Activated CD4-positive, alpha-beta T cell treated with anti-CD3 and anti-CD28 coated beads, Interleukin-10, Interleukin-2, amounts not matched to agents 100 ng/mL and 50 ng/mL, durations not matched to agents 16 hours and 8 hours (primary cell): ENCODE measurements at regions not wholly inside any gene's neighbourhood (a gene's known extent, or its start where the extent isn't known, plus 50 kb on each side); places are given as distances from the start of the nearest gene placed in this dataset.
"Not testable (repeated sequence)": the region's sequence is repeated elsewhere in the genome, so short reads cannot be mapped to it uniquely, and the experiment has no call there.

Source experiments
- DNase-seq: peaks from one replicate; pipeline ENCODE4 v3.0.0-alpha.2; 2020

DNA sequence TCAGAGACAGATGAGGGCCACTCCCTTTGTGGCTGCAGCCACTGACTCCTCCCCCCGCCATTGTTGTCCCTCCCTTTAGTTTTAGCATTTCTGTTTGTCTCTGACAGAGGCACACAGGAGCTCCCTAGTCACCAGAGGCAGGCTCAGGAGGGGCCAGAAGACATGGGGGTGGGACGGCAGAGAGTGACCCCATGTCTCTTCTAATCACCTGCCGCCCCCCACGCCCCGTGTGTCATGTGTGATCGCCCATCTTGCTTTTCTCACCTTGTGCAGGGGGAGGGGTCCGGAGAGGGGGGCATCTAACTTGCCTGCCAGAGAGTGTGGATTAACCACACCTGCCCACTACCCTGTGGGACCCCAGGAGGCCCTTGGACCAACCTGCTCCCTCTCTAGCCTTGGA is 246.7 kb upstream of the TP53TG3C start:
- DNase-seq: not testable (repeated sequence)

DNA sequence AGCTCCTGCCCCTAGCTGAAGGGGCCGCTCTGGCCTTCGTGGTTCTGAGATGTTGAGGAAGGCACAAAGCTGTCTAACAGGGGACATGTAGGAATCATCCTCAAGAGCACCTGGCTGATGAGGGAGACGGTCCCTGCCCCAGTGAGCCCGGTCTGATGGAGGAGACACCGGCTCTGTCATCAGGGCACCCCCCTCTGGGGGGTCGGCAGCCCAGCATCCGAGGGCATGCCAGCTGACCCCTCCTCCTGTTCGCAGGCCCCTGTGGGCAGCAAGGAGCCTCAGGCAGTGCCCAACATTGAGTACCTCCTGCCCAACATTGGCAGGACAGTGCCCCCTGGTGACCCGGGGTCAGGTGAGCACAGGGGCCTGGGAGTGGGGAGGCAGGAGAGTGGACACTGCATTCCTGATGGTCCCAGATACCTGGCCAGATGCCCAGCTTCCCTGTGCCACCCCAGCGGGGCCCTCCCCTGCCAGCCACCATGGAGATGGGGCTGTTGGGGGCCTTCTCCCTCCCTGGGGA is 247.9 kb upstream of the TP53TG3C start:
- DNase-seq: not testable (repeated sequence)

DNA sequence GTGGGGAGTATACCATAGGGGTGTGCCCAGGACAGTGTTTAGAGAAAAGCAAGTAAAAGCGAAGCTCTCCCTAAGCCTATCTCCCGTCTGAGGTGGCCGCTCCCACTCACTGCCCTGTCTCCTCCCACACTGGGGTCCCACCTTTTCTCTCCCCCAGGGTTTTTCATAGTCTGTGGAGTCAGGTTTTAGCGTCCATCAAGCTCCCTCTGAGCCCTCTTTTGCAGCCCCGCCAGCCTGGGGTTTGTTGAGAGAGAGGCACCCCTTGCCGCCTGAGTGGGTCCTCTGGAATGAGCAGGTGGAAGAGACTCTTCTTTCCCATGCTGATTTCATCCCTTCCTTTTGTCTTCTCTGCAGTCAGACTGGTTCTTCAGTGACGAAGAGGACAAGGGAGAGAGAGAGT is 248.7 kb upstream of the TP53TG3C start:
- not testable (repeated sequence) for DNase-seq

DNA sequence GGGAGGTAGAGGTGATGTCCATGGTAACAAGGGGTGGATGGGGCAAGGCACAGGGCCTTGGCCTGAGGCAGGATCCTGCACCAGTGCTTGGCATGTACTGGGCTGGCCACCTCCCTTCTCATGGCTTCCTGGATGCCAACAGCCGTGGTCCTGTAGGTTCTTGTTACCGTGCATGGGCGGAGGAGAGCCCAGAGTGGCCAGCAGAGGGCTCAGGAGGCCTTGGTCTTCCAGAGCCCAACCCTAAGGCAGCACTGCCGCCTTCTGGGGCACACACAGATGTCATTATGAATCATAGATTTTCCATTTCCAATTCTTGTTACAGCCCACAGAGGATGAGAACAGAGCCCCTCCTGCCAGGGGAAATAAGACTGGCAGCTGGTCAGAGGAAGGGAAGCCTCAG is 254.2 kb upstream of the TP53TG3C start:
- not testable (repeated sequence) for DNase-seq

DNA sequence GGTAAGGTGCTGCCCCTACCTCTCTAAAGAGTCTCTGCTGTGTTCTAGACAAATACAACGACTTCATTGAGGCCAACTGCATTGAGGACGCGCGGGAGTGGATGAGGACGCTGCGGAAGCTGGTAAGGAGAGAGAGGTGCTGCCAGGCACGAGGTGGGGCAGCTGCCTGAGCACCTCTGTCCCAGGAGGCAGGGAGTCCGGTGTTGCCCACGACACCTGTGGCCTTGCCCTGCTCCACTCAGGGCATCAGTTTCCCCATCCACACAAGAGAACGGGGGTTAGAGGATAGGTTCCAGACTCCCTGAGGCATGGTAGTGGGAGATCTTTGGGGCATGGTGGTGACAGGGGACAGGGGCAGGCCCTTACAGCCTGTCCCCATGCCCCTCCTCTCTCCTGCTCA is 256.1 kb upstream of the TP53TG3C start:
- DNase-seq: not testable (repeated sequence)

DNA sequence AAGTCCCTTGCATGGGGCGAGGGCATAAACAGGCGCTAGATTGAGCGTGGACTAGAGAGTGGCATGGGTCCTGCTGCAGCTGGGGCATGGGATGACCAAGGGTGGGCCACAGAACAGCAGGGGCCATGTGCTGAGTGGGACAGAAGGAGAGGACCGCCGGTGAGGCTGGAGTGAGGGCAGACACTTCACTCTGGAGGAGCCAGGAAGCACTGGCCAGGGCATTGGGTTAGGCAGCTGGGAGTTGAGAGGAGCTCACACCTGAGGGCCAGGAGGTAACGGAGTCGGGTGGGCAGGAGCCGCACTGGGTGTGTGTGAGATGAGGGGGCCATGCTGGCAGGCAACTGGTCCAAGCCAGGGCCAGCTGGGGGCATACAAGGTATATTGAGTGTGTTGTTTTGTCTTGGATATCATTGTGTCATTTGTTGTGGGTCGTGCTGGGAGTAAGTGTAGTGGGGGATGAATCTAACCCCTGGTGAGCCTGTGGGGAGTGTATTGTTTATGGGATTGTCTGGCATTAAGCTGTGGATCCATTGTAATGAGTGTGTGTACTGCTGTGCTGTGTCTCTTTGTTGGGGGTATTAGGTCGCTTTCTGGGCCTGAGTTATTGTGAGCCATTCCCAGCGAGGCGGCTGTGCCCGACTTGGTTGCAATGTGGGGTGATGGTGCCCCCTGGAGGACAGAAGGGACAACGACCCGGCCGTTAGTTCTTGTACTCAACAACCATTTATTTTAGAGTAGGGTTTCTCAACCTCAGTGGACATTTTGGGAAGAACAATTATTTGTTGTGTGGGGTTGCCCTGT is 256.5 kb upstream of the TP53TG3 start:
- peak; percentile 11 for DNase-seq

DNA sequence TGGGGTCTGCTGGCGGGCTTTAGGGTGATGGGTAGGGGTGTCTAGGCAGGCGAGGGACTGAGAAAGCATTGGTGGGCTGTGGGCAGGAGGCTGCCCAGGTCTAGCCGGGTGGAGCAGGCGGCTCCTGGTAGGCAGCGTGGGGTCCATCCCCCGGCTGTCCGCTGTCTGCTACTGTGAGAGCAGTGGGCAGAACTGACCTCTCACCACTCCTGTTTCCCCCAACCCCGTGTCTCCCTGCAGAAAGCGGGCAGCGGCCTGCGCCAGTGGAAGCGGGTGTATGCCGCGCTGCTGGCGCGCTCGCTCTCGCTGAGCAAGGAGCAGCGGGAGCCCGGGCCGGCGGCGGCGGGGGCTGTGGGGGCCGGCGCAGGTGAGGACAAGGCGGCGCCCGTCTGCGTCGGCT is 249.2 kb upstream of the TP53TG3 start:
- not testable (repeated sequence) for DNase-seq

DNA sequence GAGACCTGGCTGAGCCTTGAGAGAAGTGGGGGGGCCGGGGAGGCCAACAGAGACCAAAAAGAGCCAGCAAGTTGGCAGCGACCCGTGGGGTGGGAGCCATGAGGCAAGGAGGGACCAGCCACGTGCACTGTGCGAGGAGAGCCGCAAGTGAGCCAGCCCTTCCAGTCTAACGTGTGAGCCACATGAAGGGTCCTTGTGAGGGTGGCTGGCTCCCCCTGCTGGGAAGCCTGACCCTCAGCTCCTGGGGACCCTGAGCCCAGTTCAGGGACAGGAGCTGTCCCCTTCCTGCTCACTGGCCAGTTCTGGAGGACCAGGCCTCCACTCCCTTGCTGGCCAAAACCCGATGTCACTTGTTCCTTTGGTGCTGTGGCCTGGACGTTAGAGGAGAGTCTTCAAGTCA is 246.6 kb upstream of the TP53TG3 start:
- DNase-seq: not testable (repeated sequence)

DNA sequence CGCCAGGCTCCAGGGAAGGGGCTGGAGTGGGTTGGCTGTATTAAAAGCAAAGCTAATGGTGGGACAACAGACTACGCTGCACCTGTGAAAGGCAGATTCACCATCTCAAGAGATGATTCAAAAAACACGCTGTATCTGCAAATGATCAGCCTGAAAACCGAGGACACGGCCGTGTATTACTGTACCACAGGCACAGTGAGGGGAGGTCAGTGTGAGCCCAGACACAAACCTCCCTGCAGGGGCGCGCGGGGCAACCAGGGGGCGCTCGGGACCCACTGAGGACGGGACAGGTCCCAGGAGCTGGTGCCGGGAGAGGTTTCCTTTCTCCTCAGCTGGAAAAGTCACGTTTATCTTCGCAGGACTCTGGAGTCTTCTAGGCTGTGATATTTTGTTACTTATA is 239.4 kb upstream of the TP53TG3 start:
- DNase-seq: not testable (repeated sequence)

DNA sequence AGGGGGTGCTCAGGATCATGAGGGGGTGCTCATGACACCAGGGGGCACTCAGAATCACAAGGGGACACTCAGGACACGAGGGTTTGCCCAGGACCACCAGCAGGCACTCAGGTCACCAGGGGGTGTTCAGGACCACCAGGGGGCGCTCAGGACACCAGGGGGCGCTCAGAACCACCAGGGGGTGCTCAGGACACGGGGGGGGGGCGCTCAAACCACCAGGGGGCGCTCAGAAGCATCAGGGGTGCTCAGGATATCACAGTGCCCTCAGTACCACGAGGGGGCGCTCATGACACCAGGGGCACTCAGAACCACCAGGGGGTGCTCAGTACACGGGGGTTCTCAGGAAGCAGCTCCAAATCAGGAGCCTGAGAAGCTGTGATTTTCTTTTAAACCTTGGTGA is 221.8 kb upstream of the TP53TG3 start:
- peak; percentile 67 for DNase-seq

DNA sequence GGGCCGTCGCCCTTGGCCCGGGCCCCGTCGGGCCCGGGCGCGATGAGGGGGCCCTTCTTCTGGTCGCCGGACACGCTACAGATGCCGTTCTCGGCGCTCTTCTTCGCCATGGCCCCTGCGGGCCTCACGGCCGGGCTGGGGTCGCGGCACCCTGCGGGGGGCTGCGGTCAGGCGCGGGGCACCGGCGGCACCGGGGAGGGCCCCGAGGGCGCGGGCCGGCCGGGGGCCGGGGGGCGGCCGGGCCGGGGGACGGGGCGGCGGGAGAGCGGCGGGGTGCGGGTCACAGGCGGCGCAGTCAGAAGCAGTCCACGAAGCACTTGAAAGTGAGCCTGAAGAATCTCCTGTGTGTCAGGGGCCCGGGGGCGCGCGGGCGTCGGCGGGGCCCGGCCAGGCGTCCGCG is 209.4 kb upstream of the TP53TG3 start:
- not testable (repeated sequence) for DNase-seq

DNA sequence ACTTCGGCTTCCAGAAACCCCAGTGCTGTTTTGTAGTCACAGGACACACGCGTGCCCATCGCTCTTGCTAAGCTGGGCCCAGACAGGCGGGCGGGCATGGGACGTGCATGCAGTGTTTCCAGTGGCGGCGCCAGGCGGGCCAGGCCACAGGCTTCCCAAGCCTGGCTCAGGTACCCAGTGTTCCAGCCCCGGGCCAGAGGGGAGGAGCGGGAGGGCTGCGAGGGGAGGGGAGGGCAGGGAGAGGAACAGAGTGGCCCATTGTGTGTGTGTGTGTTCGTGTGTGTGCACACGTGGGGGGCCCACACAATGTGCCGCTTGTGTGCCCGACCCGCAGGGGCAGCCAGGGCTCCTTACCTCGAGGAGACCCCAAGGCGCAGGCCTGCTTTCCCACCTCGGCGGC is 208.6 kb upstream of the TP53TG3 start:
- DNase-seq: not testable (repeated sequence)

DNA sequence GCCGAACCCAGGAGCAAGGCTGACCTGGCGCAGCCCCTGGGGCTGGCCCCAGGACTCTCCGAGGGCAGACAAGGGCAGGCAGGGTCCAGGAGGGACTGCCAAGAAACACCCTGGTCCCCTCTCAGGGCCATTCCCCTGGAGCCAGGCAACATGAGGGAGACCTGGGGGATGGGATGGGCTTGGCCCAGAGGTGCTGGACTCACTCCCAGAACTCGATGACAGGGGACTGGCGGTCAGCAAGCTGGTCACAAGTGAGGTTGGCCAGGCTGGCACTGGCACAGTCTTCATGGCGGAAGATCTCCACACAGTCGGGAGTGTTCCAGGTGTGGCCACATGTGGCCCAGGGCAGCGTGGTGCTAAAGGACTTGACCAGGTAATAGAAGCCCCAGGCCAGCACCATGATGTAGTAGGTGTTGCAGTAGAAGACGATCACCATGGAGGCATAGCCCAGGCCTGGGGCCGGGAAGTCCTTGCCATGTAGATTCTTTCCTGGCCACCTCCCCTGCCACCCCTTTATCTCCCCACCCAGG is 206.4 kb upstream of the TP53TG3 start:
- not testable (repeated sequence) for DNase-seq

DNA sequence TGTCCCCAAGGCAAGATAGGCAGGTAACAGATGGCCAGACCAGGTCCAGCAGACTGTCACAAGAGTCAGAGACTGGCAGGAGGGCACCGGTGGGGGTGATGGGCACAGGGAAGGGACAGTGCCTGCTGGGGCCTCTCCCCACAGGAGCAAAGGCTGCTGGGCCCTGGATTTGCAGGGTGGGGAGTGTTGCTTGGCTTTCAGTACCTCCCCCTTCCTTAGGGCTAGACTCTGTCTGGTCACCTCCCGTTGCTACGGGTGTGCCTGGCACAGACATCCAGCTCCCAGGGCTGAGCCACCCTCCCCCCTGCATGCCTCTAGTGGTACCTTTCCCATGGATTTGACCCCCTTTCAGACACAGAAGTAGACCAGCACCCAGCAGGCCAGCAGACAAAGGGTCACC is 205.7 kb upstream of the TP53TG3 start:
- not testable (repeated sequence) for DNase-seq

DNA sequence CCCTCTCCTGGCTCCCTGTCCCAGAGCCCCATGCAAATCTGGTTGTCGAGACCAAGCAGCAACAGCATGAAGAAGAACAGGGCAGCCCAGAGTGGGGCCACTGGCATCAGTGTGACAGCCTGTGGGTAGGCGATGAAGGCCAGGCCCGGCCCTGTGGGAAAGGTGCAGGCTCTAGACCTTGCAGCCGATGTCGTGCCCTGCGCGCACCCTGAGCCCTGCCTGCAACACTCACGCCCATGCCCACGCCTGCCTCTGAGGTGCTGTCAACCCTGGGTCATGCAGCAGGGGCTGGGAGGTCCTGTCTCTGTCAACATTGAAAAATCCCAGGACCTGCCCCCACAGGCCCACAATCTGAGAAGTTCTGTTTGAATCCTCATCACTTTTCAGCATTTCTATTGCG is 204.0 kb upstream of the TP53TG3 start:
- not testable (repeated sequence) for DNase-seq

DNA sequence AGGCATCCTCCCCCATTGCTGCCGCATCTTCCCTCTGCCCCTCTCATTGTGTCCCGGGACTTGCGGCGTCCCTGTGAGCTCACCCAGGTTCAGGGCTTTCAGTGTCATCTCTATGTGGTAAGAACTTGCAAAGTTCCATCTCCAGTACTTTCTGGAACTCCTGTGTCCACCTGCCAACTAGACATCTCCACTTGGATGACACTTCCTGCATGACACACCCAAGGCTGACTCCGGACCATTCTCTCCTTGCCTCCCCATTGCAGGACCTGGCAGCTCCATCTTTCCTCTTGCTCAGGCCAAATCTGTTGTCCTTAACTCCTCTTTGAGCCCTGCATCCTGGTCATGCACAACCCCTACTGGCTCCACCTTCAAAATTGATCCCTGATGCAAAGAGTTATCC is 200.8 kb upstream of the TP53TG3 start:
- DNase-seq: not testable (repeated sequence)

DNA sequence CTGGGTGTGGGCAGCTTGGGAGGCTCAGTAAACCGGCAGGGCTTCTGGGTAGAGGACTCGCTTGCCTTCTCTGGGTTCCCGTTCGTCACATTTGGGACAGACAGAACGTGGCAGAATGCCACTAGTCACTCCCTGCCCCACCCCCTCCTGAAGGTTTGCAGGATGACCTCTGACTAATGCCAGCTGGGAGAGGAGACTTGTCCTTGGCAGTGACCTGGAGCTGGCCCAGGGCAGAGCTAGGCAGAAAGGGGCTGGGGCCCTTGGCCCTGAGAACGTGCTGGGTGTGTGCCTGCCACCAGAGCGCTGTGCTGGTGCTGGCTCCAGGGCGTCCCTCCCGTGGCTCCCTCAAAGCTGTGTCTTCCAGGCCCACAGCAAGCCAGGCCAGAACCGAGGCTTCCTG is 197.8 kb upstream of the TP53TG3 start:
- not testable (repeated sequence) for DNase-seq

DNA sequence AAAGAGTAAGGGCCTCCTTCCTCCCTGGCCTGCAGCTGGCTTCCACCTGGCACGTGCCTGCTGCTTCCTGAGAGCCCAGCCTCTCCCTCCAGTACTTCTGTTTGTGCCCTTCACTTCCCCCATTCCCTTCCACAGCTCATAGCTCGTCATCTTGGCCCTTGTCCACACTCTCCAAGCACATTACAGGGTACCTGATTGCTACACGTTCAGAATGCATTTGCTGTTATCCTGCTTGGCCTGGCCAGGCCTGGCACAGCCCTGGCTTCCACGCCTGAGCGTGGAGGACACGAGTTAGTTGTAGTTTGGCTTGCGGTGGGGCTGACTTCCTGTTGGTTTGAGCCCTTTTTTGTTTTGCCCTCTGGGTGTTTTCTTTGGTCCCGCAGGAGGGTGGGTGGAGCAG is 197.2 kb upstream of the TP53TG3 start:
- DNase-seq: not testable (repeated sequence)

DNA sequence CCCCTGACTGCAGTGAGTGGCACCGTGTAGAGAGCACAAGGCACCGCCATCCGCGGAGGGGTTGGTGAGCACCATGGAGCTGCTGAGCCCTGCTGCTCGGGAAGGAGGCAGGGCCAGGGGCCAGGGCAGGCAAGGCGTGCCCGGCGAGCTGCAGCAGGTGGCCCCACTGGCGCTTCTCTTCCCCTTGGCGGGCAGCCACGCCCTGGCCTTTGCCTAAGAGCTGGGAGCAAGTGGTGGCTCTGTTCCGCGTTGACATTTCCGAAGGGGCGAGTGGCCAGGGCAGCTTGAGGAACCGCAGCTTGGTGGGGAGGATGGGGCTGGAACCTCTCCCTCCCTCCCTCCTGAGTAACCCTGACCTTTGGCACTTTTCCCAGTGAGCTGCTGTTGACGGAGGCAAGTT is 194.7 kb upstream of the TP53TG3 start:
- not testable (repeated sequence) for DNase-seq

DNA sequence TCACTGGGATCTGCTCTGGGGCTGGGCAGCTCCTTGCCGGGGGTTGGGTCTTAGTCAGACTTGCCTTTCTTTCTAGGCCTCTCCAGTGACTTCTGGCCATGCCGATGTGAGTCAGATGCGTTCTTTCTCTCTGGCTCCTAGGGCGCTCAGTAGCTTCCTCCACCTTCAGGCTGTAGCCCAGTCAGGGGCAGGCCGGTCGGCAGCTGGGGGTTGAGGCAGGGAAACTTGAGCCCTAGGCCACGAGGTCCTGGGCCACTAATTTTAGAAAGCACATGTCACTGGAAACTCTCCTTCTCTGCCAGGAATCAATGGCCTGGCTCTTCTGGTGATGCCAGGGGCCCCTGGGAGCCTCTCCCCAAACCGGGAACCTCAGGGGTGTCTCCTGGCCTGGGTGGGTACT is 192.4 kb upstream of the TP53TG3 start:
- not testable (repeated sequence) for DNase-seq

DNA sequence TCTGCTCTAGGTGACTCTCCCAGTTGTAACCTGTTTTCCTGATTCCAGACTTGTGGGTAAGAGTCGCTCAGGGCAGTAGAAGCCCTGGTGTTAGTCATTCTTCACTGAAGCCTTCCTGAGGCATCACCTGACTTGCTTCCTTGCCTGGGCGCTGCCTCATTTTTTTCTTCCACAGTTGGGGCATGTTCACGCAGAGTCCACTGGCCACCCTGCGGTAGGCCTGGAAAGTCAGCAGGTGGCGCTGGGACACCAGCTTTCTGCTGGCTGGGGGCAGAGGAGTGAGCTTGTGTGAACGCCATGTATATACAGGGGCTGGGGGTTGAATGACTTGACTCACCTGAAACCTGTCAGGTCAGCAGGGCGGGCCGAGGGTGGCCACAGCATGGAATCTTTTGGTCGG is 189.3 kb upstream of the TP53TG3 start:
- DNase-seq: not testable (repeated sequence)

DNA sequence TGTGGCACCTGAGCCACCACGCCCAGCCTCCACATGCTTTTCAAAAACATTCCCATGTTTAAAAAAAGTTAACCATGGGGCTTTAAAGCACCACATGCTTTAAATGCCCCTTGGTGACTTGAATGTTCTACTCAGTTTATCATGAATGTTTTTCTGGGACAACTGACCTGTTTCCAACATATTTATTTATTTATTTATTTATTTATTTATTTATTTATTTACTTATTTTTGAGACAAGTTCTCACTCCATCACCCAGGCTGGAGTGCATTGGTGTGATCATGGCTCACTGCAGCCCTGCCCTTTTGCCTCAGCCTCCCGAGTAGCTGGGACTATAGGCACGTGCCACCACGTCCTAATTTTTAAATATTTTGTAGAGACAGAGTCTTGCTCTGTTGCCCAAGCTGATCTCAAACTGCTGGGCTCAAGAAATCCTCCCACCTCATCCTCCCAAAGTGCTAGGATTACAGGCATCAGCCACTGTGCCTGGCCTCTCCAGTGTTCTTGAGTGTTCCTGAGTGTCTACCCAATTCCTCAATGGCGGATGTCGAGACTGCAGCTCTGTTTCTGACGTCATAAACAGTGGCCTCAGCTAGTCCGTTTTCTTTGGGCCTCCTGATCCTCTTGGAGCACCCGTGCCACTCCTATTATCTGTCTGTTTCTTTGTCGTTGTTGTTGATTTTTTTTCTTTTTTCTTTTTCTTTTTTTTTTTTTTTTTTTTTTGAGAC is 185.7 kb upstream of the TP53TG3 start:
- not testable (repeated sequence) for DNase-seq

DNA sequence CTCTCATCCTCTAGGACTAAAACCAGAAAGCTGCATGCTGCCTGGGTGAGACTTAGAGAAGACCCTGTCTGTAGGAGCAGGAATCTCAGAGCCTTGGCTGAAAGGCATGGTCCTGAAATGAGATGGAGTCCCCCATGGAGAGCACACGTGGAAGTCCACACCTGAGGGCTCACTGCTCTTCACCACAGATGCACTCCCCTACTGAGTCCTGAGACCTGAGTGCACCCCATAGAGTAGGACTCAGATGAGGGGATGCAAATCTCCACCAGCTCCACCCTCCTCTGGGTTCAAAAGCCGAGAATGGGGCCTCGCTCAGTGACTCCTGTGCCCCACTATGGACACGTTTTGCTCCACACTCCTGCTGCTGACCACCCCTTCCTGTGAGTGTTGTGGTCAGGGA is 171.4 kb upstream of the TP53TG3 start:
- DNase-seq: not testable (repeated sequence)

DNA sequence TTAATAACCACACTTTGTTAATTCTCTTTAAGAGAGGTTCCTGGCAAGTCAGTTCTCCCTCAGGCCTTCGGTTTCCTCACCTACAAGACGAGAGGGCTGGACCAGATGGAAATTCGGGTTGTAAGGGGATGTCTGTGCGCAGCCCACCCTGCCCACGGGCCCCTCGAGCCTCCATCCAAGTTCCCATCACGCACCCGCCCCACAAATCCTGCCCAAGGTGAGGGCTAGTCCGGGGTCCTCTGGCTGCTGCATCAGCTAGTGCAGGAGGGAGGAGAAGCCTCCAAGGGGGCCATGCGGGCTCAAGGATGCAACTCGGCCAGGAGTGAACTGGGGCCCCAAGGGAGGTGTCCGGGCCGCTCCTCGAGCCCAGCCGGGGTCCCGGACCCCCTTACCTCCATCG is 169.6 kb upstream of the TP53TG3 start:
- not testable (repeated sequence) for DNase-seq
